ENCODE measurements at regions not wholly inside any gene's neighbourhood (a gene's known extent, or its start where the extent isn't known, plus 50 kb on each side); places are given as distances from the start of the nearest gene placed in this dataset.

- Histone ChIP-seq H3K4me3 (no peak overlapping the region), H3K27me3 (peaks cover 0 to 10% of the 10 kb centered on the region in 2 donors), H3K9me3 (peaks cover 0 to 8% (median 3%) of the 10 kb centered on the region in 4 donors), H3K27ac (no peak overlapping the region), H3K4me1 (peaks cover 0 to 9% (median 0%) of the 10 kb centered on the region in 4 donors), H3K36me3 (no peaks in the 10 kb centered on the region)
- 59 to 64% methylated on average over 2 of the region's 2 CpGs for WGBS, 2 donors
- DNase-seq (ENCODE audit: low spot score in 2 of 2), result no peak
- TF ChIP-seq CTCF (IDR thresholded peaks at IDR 0.05) (no peak), EP300 (IDR thresholded peaks at IDR 0.05) (no peak), POLR2A (IDR thresholded peaks at IDR 0.05) (no peak)
Observed at GRCh38 chr3:71865727-71866126, 80.8 kb upstream of the PROK2 start.

- H3K9me3 ChIP-seq, result peaks cover 0 to 14% (median 4%) of the 10 kb centered on the region in 4 donors
- peaks cover 0 to 10% of the 10 kb centered on the region in 2 donors for H3K27me3 ChIP-seq
- H3K36me3 ChIP-seq, result no peaks in the 10 kb centered on the region
- WGBS, 2 donors, result 77 to 82% methylated on average over 5 of the region's 5 CpGs
- no peak for TF ChIP-seq POLR2A (IDR thresholded peaks at IDR 0.05)
- TF ChIP-seq EP300 (IDR thresholded peaks at IDR 0.05), result no peak
- no peak overlapping the region for H3K27ac ChIP-seq
- no peak for DNase-seq (ENCODE audit: low spot score in 2 of 2)
- no peak overlapping the region for H3K4me3 ChIP-seq
- peaks cover 0 to 9% (median 0%) of the 10 kb centered on the region in 4 donors for H3K4me1 ChIP-seq
Observed at GRCh38 chr3:71863563-71864190, 78.7 kb upstream of the PROK2 start.

- DNase-seq (ENCODE audit: low spot score in 2 of 2), result no peak
- peaks cover 0 to 14% (median 0%) of the 10 kb centered on the region in 4 donors for H3K9me3 ChIP-seq
- no peak overlapping the region for H3K27ac ChIP-seq
- H3K4me1 ChIP-seq, result peaks cover 0 to 9% (median 0%) of the 10 kb centered on the region in 4 donors
- H3K36me3 ChIP-seq, result no peaks in the 10 kb centered on the region
- H3K27me3 ChIP-seq, result peaks cover 0 to 10% of the 10 kb centered on the region in 2 donors
- no peak overlapping the region for H3K4me3 ChIP-seq
- 14 to 16% methylated on average over 2 of the region's 2 CpGs for WGBS, 2 donors
- TF ChIP-seq EP300 (IDR thresholded peaks at IDR 0.05) (no peak), POLR2A (IDR thresholded peaks at IDR 0.05) (no peak), CTCF (IDR thresholded peaks at IDR 0.05) (no peak)
Observed at GRCh38 chr3:71862371-71863140, 77.6 kb upstream of the PROK2 start.

- Histone ChIP-seq H3K4me3 (no peak overlapping the region), H3K27ac (no peak overlapping the region), H3K36me3 (no peaks in the 10 kb centered on the region), H3K9me3 (peaks cover 0 to 14% (median 0%) of the 10 kb centered on the region in 4 donors), H3K27me3 (peaks cover 0 to 10% of the 10 kb centered on the region in 2 donors), H3K4me1 (peaks cover 0 to 9% (median 0%) of the 10 kb centered on the region in 4 donors)
- WGBS, 2 donors, result 87 to 88% methylated on average over 3 of the region's 3 CpGs
- no peak for TF ChIP-seq CTCF (IDR thresholded peaks at IDR 0.05)
- TF ChIP-seq POLR2A (IDR thresholded peaks at IDR 0.05), result no peak
- no peak for DNase-seq (ENCODE audit: low spot score in 2 of 2)
Observed at GRCh38 chr3:71859123-71859519, 74.2 kb upstream of the PROK2 start.

GRCh38 chr3:71858503-71859122 lies 73.7 kb upstream of the PROK2 start:
- DNase-seq (ENCODE audit: low spot score in 2 of 2), result no peak

More at GRCh38 chr3:71858503-71859122, 73.7 kb upstream of the PROK2 start:
- Histone ChIP-seq H3K4me1 (peaks cover 0 to 9% (median 0%) of the 10 kb centered on the region in 4 donors), H3K4me3 (no peak overlapping the region), H3K27me3 (peaks cover 0 to 7% of the 10 kb centered on the region in 2 donors), H3K9me3 (peaks cover 0 to 14% (median 0%) of the 10 kb centered on the region in 4 donors), H3K36me3 (no peaks in the 10 kb centered on the region), H3K27ac (no peak overlapping the region)
- TF ChIP-seq POLR2A (IDR thresholded peaks at IDR 0.05) (no peak), CTCF (IDR thresholded peaks at IDR 0.05) (no peak), EP300 (IDR thresholded peaks at IDR 0.05) (no peak)
- 74 to 84% methylated on average over 11 of the region's 11 CpGs for WGBS, 2 donors
